Mesendoderm (in vitro differentiated cells): ENCODE measurements at regions not wholly inside any gene's neighbourhood (a gene's known extent, or its start where the extent isn't known, plus 50 kb on each side); places are given as distances from the start of the nearest gene placed in this dataset.
"Not testable (repeated sequence)": the region's sequence is repeated elsewhere in the genome, so short reads cannot be mapped to it uniquely, and the experiment has no call there.

Source experiments
- DNase-seq: peaks from one replicate; pipeline ENCODE4 v3.0.0; 2013
- H2AK5ac ChIP-seq: 2 replicates; pipeline ENCODE4 v1.6.1; 2013; ENCODE audit warnings: low read length, inconsistent platforms
- H2BK120ac ChIP-seq: 2 replicates; pipeline ENCODE4 v1.6.1; 2013; ENCODE audit warnings: low read depth, mild to moderate bottlenecking, low read length, moderate library complexity, mixed read lengths
- H2BK15ac ChIP-seq: replicated peaks from 2 replicates; pipeline ENCODE4 v1.6.1; 2013; ENCODE audit warnings: low read depth, mild to moderate bottlenecking, moderate library complexity
- H2BK5ac ChIP-seq: 2 replicates; pipeline ENCODE4 v1.6.1; 2013; ENCODE audit warnings: low read length, inconsistent platforms
- H3K18ac ChIP-seq: 2 replicates; pipeline ENCODE4 v1.6.1; 2013; ENCODE audit warnings: mild to moderate bottlenecking, low read length, mixed read lengths
- H3K23ac ChIP-seq: one replicate; pipeline ENCODE4 v1.6.1; 2013; ENCODE audit warnings: low read length
- H3K27ac ChIP-seq: 2 replicates; pipeline ENCODE4 v1.5.1; 2013; ENCODE audit warnings: low read depth, mild to moderate bottlenecking, inconsistent platforms, low read length, moderate library complexity
- H3K27me3 ChIP-seq: 2 replicates; pipeline ENCODE4 v1.6.1; 2013; ENCODE audit warnings: low read length, control low read depth, mild to moderate bottlenecking, inconsistent platforms; ENCODE audit not compliant: insufficient read depth, poor library complexity
- H3K36me3 ChIP-seq: 2 replicates; pipeline ENCODE4 v1.6.1; 2013; ENCODE audit warnings: low read length, inconsistent platforms; ENCODE audit not compliant: control insufficient read depth, insufficient read depth
- H3K4ac ChIP-seq: one replicate; pipeline ENCODE4 v1.6.1; 2013; ENCODE audit warnings: low read depth, mild to moderate bottlenecking, low read length, moderate library complexity
- H3K4me1 ChIP-seq: 2 replicates; pipeline ENCODE4 v1.6.1; 2013; ENCODE audit warnings: low read depth, low read length, inconsistent platforms; ENCODE audit not compliant: control insufficient read depth
- H3K4me2 ChIP-seq: 2 replicates; pipeline ENCODE4 v1.6.1; 2013; ENCODE audit warnings: low read length
- H3K4me3 ChIP-seq: 2 replicates; pipeline ENCODE4 v1.5.1; 2013; ENCODE audit warnings: mild to moderate bottlenecking, low read length
- H3K56ac ChIP-seq: one replicate; pipeline ENCODE4 v1.6.1; 2013; ENCODE audit warnings: low read length
- H3K79me1 ChIP-seq: 2 replicates; pipeline ENCODE4 v1.6.1; 2013; ENCODE audit warnings: low read length, inconsistent platforms
- H3K79me2 ChIP-seq: 2 replicates; pipeline ENCODE4 v1.6.1; 2013; ENCODE audit warnings: mild to moderate bottlenecking, low read length; ENCODE audit not compliant: control insufficient read depth, insufficient read depth
- H3K9ac ChIP-seq: 2 replicates; pipeline ENCODE4 v1.6.1; 2013; ENCODE audit warnings: low read length, inconsistent platforms
- H4K5ac ChIP-seq: one replicate; pipeline ENCODE4 v1.6.1; 2013; ENCODE audit warnings: low read length
- H4K8ac ChIP-seq: one replicate; pipeline ENCODE4 v1.6.1; 2013; ENCODE audit warnings: low read depth, mild to moderate bottlenecking, control low read depth, low read length, moderate library complexity
- WGBS: extraction: QIAGEN DNeasy Blood & Tissue Kit; methylation state at CpG from one replicate; pipeline ENCODE4 v1.1.7; 2013; ENCODE audit warnings: low lambda C conversion rate, missing lambda C conversion rate; ENCODE audit not compliant: insufficient coverage; ENCODE audit errors: extremely low coverage; 5-methylcytosine and 5-hydroxymethylcytosine counted together

GRCh38 chr2:94576486-94576885, 294.7 kb upstream of the TEKT4 start:
- H3K36me3 ChIP-seq, H2BK120ac ChIP-seq, H3K4me1 ChIP-seq, DNase-seq, H3K4me3 ChIP-seq, H2BK5ac ChIP-seq, H4K8ac ChIP-seq, H3K4ac ChIP-seq, H3K18ac ChIP-seq, H2AK5ac ChIP-seq, H3K79me2 ChIP-seq, H3K79me1 ChIP-seq, H3K9ac ChIP-seq, H3K4me2 ChIP-seq, H4K5ac ChIP-seq, H3K23ac ChIP-seq, H2BK15ac ChIP-seq, H3K27me3 ChIP-seq, H3K56ac ChIP-seq, H3K27ac ChIP-seq: not testable (repeated sequence)
- WGBS, result no CpG with 5 or more reads among the region's 4 CpGs

- WGBS, result no CpG with 5 or more reads among the region's 10 CpGs
- H4K5ac ChIP-seq, H4K8ac ChIP-seq, H3K4me2 ChIP-seq, H3K23ac ChIP-seq, H3K9ac ChIP-seq, H3K4me1 ChIP-seq, H3K36me3 ChIP-seq, H3K18ac ChIP-seq, DNase-seq, H3K27ac ChIP-seq, H2BK15ac ChIP-seq, H3K79me1 ChIP-seq, H2BK120ac ChIP-seq, H3K4me3 ChIP-seq, H3K27me3 ChIP-seq, H2AK5ac ChIP-seq, H3K4ac ChIP-seq, H3K56ac ChIP-seq, H2BK5ac ChIP-seq, H3K79me2 ChIP-seq: not testable (repeated sequence)
Measured at GRCh38 chr2:94577160-94577559, 294.1 kb upstream of the TEKT4 start.

DNA sequence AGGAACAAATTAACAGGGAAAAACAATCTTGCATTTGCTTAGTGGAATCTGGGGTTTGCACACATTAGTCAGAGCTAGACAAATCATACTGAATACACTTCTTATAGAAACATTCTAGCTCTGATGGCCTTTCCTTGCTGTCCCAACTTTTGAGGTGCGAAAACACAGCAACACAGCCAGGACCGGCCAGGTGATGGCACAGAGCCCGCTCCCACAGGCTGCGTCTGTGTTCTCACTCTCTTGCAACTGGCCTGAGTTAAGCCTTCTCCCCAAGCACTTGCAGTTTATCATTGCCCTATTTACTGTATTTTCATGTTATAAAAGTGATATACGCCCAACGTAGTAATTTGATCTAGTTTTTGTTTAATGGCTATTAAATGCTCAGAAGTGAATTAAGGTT, 292.0 kb upstream of the TEKT4 start:
- not testable (repeated sequence) for H3K23ac ChIP-seq, H3K36me3 ChIP-seq, H3K4me3 ChIP-seq, H2BK5ac ChIP-seq, DNase-seq, H2BK15ac ChIP-seq, H3K56ac ChIP-seq, H3K4me1 ChIP-seq, H3K27ac ChIP-seq, H3K79me1 ChIP-seq, H4K5ac ChIP-seq, H2AK5ac ChIP-seq, H3K9ac ChIP-seq, H3K27me3 ChIP-seq, H3K4me2 ChIP-seq, H3K18ac ChIP-seq, H4K8ac ChIP-seq, H3K79me2 ChIP-seq, H2BK120ac ChIP-seq, H3K4ac ChIP-seq
- no CpG with 5 or more reads among the region's 6 CpGs for WGBS

DNA sequence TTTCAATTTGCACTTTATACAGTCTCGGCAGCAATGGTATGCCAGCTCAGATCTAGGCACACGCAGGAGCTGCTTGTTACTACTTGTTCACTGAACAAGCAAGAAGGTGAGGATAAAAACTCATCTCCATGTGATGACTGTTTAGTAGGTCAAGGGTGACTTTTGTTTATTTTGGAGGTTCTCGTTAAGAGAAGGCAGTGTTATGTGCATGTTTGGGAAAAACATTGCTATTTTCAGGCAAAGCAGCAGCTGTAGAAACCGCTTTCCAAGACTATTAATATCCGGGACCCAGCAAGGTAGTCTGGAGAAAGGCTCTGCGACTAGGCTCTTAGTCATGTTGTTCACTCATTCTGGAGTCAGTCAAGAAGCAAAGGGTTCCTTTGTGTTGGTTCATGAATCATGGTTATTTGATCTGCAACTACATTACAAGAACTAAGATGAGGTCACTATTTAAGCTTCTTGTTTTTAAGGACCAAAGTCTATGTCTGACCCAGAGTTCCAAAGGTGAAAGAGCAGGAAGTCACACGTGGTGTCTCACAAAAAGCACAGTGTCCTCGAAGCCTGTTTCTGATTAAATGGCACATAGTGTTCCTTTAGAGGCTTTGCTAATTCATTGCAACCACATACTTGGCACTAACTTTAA, 288.0 kb upstream of the TEKT4 start:
- H3K79me1 ChIP-seq, H2AK5ac ChIP-seq, H3K27me3 ChIP-seq, H3K79me2 ChIP-seq, H3K4me2 ChIP-seq, H3K56ac ChIP-seq, H3K9ac ChIP-seq, H4K8ac ChIP-seq, H3K36me3 ChIP-seq, H3K4me1 ChIP-seq, DNase-seq, H3K4me3 ChIP-seq, H2BK15ac ChIP-seq, H3K18ac ChIP-seq, H2BK120ac ChIP-seq, H3K27ac ChIP-seq, H3K4ac ChIP-seq, H4K5ac ChIP-seq, H2BK5ac ChIP-seq, H3K23ac ChIP-seq: not testable (repeated sequence)
- WGBS, result no CpG with 5 or more reads among the region's 8 CpGs

GRCh38 chr2:94584569-94584968, 286.7 kb upstream of the TEKT4 start:
- H2BK15ac ChIP-seq, H3K9ac ChIP-seq, DNase-seq, H3K27me3 ChIP-seq, H2AK5ac ChIP-seq, H3K4me2 ChIP-seq, H2BK120ac ChIP-seq, H3K23ac ChIP-seq, H4K8ac ChIP-seq, H3K4me1 ChIP-seq, H2BK5ac ChIP-seq, H3K56ac ChIP-seq, H3K36me3 ChIP-seq, H4K5ac ChIP-seq, H3K79me1 ChIP-seq, H3K4me3 ChIP-seq, H3K4ac ChIP-seq, H3K79me2 ChIP-seq, H3K18ac ChIP-seq, H3K27ac ChIP-seq: not testable (repeated sequence)
- no CpG with 5 or more reads among the region's 1 CpG for WGBS
